HUES64 (cell line): ENCODE measurements at regions not wholly inside any gene's neighbourhood (a gene's known extent, or its start where the extent isn't known, plus 50 kb on each side); places are given as distances from the start of the nearest gene placed in this dataset.

Experiments
- H3K27ac ChIP-seq: 2 replicates; pipeline ENCODE4 v1.7.0; 2013; ENCODE audit warnings: low read depth, low read length, inconsistent platforms
- H3K27me3 ChIP-seq: 2 replicates; pipeline ENCODE4 v1.6.1; 2013; ENCODE audit warnings: mild to moderate bottlenecking, low read length; ENCODE audit not compliant: insufficient read depth
- H3K36me3 ChIP-seq: 2 replicates; pipeline ENCODE4 v1.6.1; 2013; ENCODE audit warnings: mild to moderate bottlenecking, low read length; ENCODE audit not compliant: insufficient read depth
- H3K4me1 ChIP-seq: 2 replicates; pipeline ENCODE4 v1.6.1; 2013; ENCODE audit warnings: mild to moderate bottlenecking, low read length, moderate library complexity; ENCODE audit not compliant: insufficient read depth
- H3K4me3 ChIP-seq: 2 replicates; pipeline ENCODE4 v1.5.1; 2013; ENCODE audit warnings: mild to moderate bottlenecking, low read length, moderate library complexity
- H3K9ac ChIP-seq: 2 replicates; pipeline ENCODE4 v1.6.1; 2013; ENCODE audit warnings: mild to moderate bottlenecking, low read depth, low read length
- H3K9me3 ChIP-seq: 2 replicates; pipeline ENCODE4 v1.6.1; 2013; ENCODE audit warnings: low read depth, low read length; ENCODE audit not compliant: insufficient read depth
- WGBS: fragments of 150-250, 120-280 bp; methylation state at CpG from one replicate; pipeline ENCODE4 v1.1.7; 2013; ENCODE audit warnings: missing lambda C conversion rate; 5-methylcytosine and 5-hydroxymethylcytosine counted together

- Histone ChIP-seq H3K27me3 (no peaks in the 10 kb centered on the region), H3K9ac (no peak overlapping the region), H3K4me1 (peaks cover 31% of the 10 kb centered on the region), H3K4me3 (no peak overlapping the region), H3K27ac (no peak overlapping the region), H3K9me3 (no peaks in the 10 kb centered on the region), H3K36me3 (no peaks in the 10 kb centered on the region)
- 82% methylated on average over 7 of the region's 7 CpGs for WGBS
Observed at GRCh38 chr3:191695131-191695814, 234.3 kb downstream of the PYDC2 start.

DNA sequence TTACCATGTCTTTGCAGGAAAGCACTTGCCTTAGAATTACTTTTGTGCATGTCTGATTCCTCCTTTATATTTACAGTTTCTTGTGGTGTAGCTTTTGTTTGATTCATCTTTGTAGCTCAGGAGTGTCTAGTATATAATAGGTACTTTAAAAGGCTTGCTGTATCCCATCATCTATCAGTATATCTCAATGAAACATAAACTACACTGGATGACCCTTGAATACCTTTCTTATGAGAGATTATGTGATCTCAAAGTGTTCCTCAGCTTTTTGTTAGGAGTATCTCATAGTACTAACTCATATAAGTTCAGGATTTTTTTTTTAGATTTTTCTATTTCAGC is 234.8 kb downstream of the PYDC2 start:
- peaks cover 26% of the 10 kb centered on the region for H3K4me1 ChIP-seq
- no peak overlapping the region for H3K27ac ChIP-seq
- H3K4me3 ChIP-seq = no peak overlapping the region

GRCh38 chr3:191696348-191696747 is 235.4 kb downstream of the PYDC2 start:
- H3K27me3 ChIP-seq = no peaks in the 10 kb centered on the region

More for the DNA sequence above, 234.8 kb downstream of the PYDC2 start:
- Histone ChIP-seq H3K36me3 (no peaks in the 10 kb centered on the region), H3K9ac (no peak overlapping the region), H3K9me3 (no peaks in the 10 kb centered on the region), H3K27me3 (no peaks in the 10 kb centered on the region)

GRCh38 chr3:191699546-191699945 is 238.6 kb downstream of the PYDC2 start:
- H3K4me1 ChIP-seq = peaks cover 19% of the 10 kb centered on the region
- no peak overlapping the region for H3K9ac ChIP-seq
- WGBS = 90% methylated on average over 1 of the region's 1 CpG
- H3K4me3 ChIP-seq = no peak overlapping the region
- H3K27me3 ChIP-seq = no peaks in the 10 kb centered on the region
- peaks cover 8% of the 10 kb centered on the region; the same call in 1 of the 2 replicates for H3K9me3 ChIP-seq
- H3K36me3 ChIP-seq = no peaks in the 10 kb centered on the region
- no peak overlapping the region for H3K27ac ChIP-seq

More at GRCh38 chr3:191696348-191696747, 235.4 kb downstream of the PYDC2 start:
- Histone ChIP-seq H3K27ac (no peak overlapping the region), H3K36me3 (no peaks in the 10 kb centered on the region), H3K9ac (no peak overlapping the region), H3K4me1 (peaks cover 22% of the 10 kb centered on the region), H3K4me3 (no peak overlapping the region), H3K9me3 (peaks cover 3% of the 10 kb centered on the region; the same call in 1 of the 2 replicates)

- Histone ChIP-seq H3K4me3 (no peak overlapping the region), H3K27ac (no peak overlapping the region), H3K36me3 (no peaks in the 10 kb centered on the region), H3K27me3 (no peaks in the 10 kb centered on the region), H3K4me1 (0 out of 2 replicates have a peak, but pooled peaks cover 3% of the 10 kb centered on the region), H3K9me3 (peaks cover 8% of the 10 kb centered on the region; the same call in 1 of the 2 replicates), H3K9ac (no peak overlapping the region)
- WGBS = 94% methylated on average over 2 of the region's 2 CpGs
Observed at GRCh38 chr3:191702121-191702520, 241.2 kb downstream of the PYDC2 start.

DNA sequence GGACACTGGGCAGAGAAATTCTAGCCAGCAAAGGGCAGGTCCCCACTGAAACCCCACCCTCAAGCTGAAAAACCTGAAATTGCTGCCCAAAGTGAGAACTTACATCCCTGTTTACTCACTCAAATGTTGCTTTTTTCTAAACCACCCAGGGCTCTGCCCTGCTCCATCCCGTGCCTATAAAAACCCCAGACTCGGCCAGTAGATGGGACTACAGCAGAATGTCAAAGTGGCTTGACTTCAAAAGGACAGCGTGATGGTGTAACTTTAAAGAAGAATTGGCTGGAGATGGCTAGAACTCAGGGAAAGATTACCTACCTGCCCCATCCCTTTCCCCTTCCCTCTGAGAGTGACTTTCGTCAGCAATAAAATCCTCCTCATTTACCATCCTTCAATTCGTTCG is 246.9 kb downstream of the PYDC2 start:
- Histone ChIP-seq H3K27me3 (no peaks in the 10 kb centered on the region), H3K27ac (no peak overlapping the region), H3K36me3 (no peaks in the 10 kb centered on the region), H3K4me3 (no peak overlapping the region), H3K9ac (no peak overlapping the region), H3K9me3 (0 out of 2 replicates have a peak, but pooled peaks cover 5% of the 10 kb centered on the region), H3K4me1 (no peaks in the 10 kb centered on the region)
- 93% methylated on average over 6 of the region's 6 CpGs for WGBS

DNA sequence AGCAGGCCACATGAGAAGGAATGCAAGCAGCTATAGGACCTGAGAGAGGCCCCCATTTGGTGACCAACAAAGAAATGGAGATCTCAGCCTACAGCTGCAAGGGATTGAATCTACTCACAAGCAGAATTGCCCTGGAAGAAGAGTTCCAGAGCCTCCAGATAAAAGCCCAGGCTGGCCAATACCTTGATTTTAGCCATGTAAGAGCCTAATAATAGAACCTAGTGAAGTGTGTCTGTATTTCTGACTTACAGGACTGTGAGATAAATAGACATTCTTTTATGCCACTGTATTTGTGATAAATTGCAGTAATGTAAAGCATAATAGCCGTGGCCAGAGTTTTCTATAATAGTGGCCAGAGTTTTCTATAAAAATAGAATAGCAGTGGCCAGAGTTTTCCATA is 254.6 kb downstream of the PYDC2 start:
- no peaks in the 10 kb centered on the region for H3K27me3 ChIP-seq
- no peak overlapping the region for H3K4me3 ChIP-seq
- no peaks in the 10 kb centered on the region for H3K36me3 ChIP-seq
- H3K9me3 ChIP-seq = 0 out of 2 replicates have a peak, but pooled peaks cover 5% of the 10 kb centered on the region
- H3K27ac ChIP-seq = no peak overlapping the region
- H3K4me1 ChIP-seq = no peaks in the 10 kb centered on the region
- no peak overlapping the region for H3K9ac ChIP-seq
- 94% methylated on average over 1 of the region's 1 CpG for WGBS

- Histone ChIP-seq H3K36me3 (no peaks in the 10 kb centered on the region), H3K27ac (no peak overlapping the region), H3K9ac (no peak overlapping the region), H3K4me3 (no peak overlapping the region), H3K4me1 (no peaks in the 10 kb centered on the region), H3K27me3 (no peaks in the 10 kb centered on the region), H3K9me3 (no peaks in the 10 kb centered on the region)
- 92% methylated on average over 4 of the region's 4 CpGs for WGBS
Observed at GRCh38 chr3:191721390-191721861, 260.5 kb downstream of the PYDC2 start.

DNA sequence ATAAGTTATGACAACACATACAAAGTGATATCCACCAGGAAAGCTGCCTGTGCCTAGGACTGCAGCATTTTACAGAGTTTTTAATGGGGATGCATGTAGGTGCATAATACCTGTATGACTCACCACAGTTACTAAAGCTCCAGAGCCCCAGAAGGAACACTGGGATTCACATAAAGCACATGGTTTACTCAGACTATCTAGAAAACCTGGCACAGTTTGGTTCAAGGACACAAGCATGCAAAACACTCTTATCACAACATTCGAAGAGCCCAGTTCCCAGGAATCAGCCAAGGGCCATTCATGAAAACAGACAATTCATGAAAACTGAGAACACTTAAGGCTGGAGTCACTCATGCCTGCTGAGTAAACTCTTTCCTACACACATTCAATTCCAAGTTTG is 261.0 kb downstream of the PYDC2 start:
- WGBS = 89% methylated on average over 1 of the region's 1 CpG
- Histone ChIP-seq H3K27me3 (no peaks in the 10 kb centered on the region), H3K27ac (no peak overlapping the region), H3K4me1 (no peaks in the 10 kb centered on the region), H3K36me3 (no peaks in the 10 kb centered on the region), H3K9me3 (no peaks in the 10 kb centered on the region), H3K4me3 (no peak overlapping the region), H3K9ac (no peak overlapping the region)

DNA sequence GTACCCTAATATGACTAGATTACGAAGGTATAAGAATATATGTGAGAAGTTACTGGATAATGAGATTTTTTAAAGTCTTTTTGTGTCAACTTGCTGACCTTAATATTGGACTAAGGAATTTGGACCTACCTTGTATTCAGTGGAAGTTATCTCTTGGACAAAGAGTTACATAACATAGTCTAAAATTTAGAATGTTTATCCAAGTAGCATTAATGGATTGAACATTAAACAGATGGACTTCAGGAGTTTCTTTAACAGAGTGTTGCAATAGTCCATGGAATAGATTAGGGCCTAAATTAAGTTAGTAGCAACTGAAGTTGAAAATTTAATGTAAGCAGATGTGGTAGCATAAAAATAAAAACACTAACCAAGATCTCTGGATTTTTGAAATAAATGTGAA is 266.4 kb downstream of the PYDC2 start:
- H3K9ac ChIP-seq = no peak overlapping the region
- H3K36me3 ChIP-seq = no peaks in the 10 kb centered on the region
- no peak overlapping the region for H3K27ac ChIP-seq
- H3K4me3 ChIP-seq = no peak overlapping the region
- H3K9me3 ChIP-seq = no peaks in the 10 kb centered on the region
- H3K4me1 ChIP-seq = no peaks in the 10 kb centered on the region
- H3K27me3 ChIP-seq = no peaks in the 10 kb centered on the region
- WGBS = 93% methylated on average over 1 of the region's 1 CpG

DNA sequence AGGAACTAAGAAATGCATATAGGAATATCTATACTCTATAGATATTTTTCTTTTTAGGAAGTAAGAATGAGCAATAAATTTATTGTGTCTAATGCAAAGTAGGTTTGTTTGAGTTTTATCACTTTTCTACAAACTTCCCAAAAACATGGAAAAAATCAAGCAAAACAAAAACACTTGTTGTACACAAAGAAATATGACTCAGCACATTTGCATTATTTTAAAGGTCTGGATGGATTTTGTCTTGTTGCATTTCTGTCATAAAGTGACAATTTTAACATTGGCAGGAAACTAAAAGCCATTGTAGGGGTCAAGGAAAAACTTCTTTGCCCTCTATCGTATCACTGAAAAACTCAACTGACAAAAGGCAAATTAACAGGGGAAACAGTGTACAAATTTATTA is 267.2 kb downstream of the PYDC2 start:
- H3K9ac ChIP-seq = no peak overlapping the region
- H3K9me3 ChIP-seq = no peaks in the 10 kb centered on the region
- no peak overlapping the region for H3K4me3 ChIP-seq
- 100% methylated on average over 1 of the region's 1 CpG for whole genome bisulfite sequencing
- H3K27me3 ChIP-seq = no peaks in the 10 kb centered on the region
- H3K36me3 ChIP-seq = no peaks in the 10 kb centered on the region
- H3K4me1 ChIP-seq = no peaks in the 10 kb centered on the region
- no peak overlapping the region for H3K27ac ChIP-seq

DNA sequence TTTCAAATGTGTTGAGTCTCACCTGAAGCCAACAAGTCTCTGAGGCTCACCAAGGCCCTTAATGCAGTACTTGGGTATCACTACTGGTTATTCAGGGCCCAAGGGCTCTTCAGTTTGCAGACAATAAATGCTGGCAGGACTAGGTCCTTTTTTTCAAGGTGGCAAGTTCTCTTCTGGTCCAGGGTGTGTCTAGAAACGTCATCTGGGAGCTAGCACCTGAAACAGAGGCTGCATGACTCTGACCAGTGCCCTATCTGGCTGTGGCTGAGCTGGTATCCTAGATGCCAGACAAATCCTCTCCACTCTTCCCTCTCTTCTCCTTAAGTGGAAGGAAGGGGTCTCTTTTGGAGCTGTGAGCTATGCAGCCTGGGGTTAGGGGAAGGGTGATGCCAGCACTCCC is 276.8 kb downstream of the PYDC2 start:
- Histone ChIP-seq H3K4me1 (no peaks in the 10 kb centered on the region), H3K27ac (no peak overlapping the region), H3K9me3 (peaks cover 14% of the 10 kb centered on the region), H3K27me3 (no peaks in the 10 kb centered on the region), H3K9ac (no peak overlapping the region), H3K36me3 (no peaks in the 10 kb centered on the region), H3K4me3 (no peak overlapping the region)
- 97% methylated on average over 1 of the region's 1 CpG for WGBS
